Retinal pigment epithelial cell (primary cell): ENCODE measurements at regions not wholly inside any gene's neighbourhood (a gene's known extent, or its start where the extent isn't known, plus 50 kb on each side); places are given as distances from the start of the nearest gene placed in this dataset.

ENCODE experiments used
- DNase-seq: peaks from one replicate; pipeline ENCODE4 v3.0.0-alpha.2; 2010; ENCODE audit warnings: low read depth
- H3K4me3 ChIP-seq: 2 replicates; pipeline ENCODE4 v1.5.1; 2011; ENCODE audit warnings: mild to moderate bottlenecking, low read length, control low read depth, moderate library complexity
- TF ChIP-seq, protein P1 (sequence below): conservative IDR thresholded peaks from 2 replicates; pipeline ENCODE4 v1.5.1; 2011; ENCODE audit warnings: low read depth, low read length, control low read depth, inconsistent platforms

DNA sequence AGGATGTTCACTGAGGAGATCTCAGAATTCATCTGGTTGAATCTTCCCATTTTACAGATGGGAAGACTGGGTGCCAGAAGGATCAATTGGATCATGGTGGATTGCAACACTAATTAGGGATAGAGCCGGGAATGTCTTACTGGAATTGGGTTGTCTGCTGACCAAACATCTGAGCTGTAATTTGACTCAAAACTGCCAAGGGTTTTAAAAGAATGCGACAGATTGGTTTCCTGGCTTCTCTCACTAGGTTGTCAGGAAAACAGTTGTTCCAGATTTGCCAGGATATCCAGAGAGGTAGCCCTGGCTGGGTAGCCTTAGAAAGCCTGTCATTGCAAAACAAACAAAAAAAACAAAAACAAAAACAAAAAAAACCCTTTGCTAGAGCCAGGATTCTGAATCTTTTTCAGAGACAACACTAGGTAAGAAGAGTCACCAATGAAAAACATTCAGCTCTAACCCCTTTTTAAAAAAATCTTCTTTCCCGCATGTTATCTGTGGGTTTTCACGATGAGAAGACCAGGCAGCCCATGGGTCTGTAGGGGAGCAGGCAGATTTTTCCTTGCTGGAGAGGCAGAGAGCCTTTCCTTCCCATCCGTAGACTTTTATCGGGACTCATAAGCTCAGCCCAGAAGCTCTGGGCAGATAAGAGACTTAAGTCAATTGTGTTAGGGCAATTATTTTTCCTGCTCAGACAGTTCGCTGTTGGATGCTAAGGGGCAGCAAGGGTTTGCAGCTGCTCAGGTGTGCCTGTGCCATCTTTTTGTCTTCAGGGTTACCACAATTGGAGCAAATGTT is 418.9 kb downstream of the PRDM2 start:
- no peak for DNase-seq
- TF ChIP-seq, protein P1, sequence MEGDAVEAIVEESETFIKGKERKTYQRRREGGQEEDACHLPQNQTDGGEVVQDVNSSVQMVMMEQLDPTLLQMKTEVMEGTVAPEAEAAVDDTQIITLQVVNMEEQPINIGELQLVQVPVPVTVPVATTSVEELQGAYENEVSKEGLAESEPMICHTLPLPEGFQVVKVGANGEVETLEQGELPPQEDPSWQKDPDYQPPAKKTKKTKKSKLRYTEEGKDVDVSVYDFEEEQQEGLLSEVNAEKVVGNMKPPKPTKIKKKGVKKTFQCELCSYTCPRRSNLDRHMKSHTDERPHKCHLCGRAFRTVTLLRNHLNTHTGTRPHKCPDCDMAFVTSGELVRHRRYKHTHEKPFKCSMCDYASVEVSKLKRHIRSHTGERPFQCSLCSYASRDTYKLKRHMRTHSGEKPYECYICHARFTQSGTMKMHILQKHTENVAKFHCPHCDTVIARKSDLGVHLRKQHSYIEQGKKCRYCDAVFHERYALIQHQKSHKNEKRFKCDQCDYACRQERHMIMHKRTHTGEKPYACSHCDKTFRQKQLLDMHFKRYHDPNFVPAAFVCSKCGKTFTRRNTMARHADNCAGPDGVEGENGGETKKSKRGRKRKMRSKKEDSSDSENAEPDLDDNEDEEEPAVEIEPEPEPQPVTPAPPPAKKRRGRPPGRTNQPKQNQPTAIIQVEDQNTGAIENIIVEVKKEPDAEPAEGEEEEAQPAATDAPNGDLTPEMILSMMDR: no peak
- no peak overlapping the region for H3K4me3 ChIP-seq

DNA sequence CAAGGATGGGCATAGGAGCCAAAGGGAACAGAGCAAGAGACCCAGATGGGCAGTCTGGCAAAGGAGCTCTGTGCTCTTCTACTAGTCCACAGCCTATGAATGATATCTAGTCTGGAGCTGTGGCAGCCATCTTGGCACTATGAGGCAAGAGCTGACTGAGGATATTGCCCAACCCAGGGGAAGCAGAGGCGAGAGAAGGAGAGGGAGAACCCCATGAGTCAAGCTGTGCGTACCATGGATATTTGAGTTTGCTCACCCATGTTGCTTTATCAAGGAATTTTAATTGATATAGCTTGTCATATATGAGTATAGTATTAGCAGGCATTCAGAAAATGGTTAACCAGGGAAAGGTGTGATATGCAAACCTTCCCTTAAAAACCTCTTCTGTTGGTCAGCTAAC is 420.9 kb downstream of the PRDM2 start:
- DNase-seq: no peak
- TF ChIP-seq, protein P1: no peak
- H3K4me3 ChIP-seq: no peak overlapping the region

DNA sequence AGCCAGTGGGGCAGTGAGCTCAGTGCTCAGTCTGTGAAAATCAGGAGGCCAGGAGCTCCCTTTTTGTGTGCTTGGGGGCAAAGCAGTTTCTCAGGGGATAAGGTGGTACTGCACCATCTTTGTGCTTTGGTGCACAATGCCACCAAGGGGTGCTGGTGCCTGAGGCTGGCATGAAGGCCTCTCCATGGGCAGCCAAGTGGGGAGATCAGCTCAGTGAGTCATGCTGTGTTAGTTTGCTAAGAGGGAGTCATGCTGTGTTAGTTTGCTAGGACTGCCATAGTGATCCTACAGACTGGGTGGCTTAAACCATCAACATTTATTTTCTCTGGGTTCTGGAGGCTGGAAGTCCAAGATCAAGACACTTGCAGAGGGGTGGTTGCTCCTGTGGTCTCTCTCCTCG is 428.1 kb downstream of the PRDM2 start:
- TF ChIP-seq, protein P1: no peak
- no peak for DNase-seq
- no peak overlapping the region for H3K4me3 ChIP-seq

DNA sequence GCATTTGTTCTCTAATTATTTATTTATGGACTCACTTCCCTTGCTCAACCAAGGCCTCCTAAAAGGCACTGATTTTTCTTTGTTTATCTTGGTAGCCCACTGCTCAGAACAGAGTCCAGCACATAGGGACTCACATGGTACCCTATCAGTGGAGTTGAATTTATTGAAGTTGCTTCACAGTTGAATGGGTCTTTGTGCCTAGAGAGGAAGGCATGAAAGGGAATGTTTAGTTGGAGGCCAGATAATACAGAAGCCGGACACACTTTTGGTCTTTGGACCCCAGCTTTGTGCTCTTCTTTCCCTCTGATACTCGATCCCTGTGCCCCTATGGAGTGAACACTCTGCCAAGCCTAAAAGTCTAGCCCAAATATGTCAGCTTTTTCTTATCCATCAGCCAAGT is 429.0 kb downstream of the PRDM2 start:
- TF ChIP-seq, protein P1: no peak
- no peak for DNase-seq
- no peak overlapping the region for H3K4me3 ChIP-seq

DNA sequence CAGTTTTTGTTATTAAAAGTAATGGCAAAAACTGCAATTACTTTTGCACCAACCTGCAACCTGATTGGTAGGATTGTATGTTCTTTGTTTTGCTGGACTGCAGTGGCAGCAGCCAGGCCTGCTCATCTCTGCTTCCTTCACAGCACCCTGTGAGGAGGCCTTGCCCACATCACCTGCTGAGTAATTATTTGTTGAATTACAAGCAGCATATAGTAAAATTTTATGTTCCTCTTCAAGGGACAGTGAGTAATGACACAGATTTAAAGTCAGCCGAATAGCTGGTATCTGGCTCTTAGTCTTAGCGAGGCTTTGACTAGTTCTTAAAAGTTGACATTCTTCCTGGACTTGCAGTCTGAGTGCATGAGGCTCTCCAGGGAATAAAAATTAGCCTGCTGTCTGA is 435.1 kb downstream of the PRDM2 start:
- no peak overlapping the region for H3K4me3 ChIP-seq
- TF ChIP-seq, protein P1: no peak
- DNase-seq: no peak

DNA sequence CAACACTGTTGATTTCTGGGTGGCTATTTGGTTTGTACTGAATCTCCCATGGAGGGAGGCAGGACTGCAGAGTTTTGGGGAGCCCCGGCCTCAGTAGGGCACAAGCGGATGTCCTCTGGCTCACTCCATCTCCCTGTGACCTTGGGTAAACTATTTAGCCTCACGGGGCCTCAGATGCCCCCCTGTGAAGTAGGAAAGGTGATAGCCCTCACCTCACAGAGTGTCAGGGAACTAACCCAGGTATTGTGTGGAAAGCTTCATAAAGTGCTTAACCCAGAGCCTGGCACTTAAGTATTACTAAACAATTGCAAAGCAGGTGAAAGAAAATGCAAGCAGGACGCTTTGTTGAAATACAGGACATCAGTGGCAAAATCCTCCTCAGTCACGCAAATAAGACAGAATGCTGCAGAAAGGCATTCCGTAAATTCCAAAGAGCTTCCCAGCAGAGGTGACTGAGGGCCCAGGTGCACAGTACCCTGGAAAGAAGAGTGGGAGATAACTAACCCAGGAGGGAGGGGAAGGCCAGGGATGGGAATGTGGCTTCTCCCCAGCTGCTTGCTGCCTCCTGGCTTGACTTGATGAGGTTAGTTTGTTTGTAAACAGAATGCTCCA is 436.3 kb downstream of the PRDM2 start:
- H3K4me3 ChIP-seq: no peak overlapping the region
- TF ChIP-seq, protein P1: no peak
- no peak for DNase-seq

DNA sequence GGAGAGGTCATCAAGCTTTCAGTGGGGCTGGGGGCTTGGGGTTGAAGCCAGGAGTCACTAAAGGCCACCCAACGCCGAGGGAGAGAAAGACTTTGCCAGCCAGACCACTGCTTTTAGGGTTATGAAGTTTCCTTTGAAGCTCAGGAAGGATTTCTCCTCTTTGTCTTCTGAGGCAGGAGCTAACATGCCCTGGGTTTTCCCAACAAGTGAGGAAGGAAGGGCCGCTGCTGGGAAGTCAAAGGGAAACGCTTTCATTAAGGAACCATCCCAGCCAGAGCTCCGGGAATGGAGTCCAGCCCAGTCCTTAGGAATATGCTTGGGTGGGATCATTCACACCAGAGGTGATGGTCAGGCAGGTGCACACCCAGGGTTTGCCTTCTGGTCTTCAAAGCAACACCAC is 436.9 kb downstream of the PRDM2 start:
- TF ChIP-seq, protein P1: no peak
- DNase-seq: no peak
- H3K4me3 ChIP-seq: no peak overlapping the region
